ENCODE measurements at regions not wholly inside any gene's neighbourhood (a gene's known extent, or its start where the extent isn't known, plus 50 kb on each side); places are given as distances from the start of the nearest gene placed in this dataset.

- TF ChIP-seq POLR2A (IDR thresholded peaks at IDR 0.05) = no peak
- TF ChIP-seq, protein P1, sequence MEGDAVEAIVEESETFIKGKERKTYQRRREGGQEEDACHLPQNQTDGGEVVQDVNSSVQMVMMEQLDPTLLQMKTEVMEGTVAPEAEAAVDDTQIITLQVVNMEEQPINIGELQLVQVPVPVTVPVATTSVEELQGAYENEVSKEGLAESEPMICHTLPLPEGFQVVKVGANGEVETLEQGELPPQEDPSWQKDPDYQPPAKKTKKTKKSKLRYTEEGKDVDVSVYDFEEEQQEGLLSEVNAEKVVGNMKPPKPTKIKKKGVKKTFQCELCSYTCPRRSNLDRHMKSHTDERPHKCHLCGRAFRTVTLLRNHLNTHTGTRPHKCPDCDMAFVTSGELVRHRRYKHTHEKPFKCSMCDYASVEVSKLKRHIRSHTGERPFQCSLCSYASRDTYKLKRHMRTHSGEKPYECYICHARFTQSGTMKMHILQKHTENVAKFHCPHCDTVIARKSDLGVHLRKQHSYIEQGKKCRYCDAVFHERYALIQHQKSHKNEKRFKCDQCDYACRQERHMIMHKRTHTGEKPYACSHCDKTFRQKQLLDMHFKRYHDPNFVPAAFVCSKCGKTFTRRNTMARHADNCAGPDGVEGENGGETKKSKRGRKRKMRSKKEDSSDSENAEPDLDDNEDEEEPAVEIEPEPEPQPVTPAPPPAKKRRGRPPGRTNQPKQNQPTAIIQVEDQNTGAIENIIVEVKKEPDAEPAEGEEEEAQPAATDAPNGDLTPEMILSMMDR (IDR thresholded peaks at IDR 0.05) = no peak
Measured at GRCh38 chr9:99582814-99583213, 238.9 kb upstream of the NR4A3 start.
